ENCODE measurements at regions not wholly inside any gene's neighbourhood (a gene's known extent, or its start where the extent isn't known, plus 50 kb on each side); places are given as distances from the start of the nearest gene placed in this dataset.
"Not testable (repeated sequence)": the region's sequence is repeated elsewhere in the genome, so short reads cannot be mapped to it uniquely, and the experiment has no call there.

GRCh38 chr1:146369940-146370339 lies 141.1 kb upstream of the NOTCH2NLA start:
- H3K4me3 ChIP-seq (ENCODE audit: insufficient read depth, low read depth, low read length) = peak overlapping the region; percentile 22
- not testable (repeated sequence) for H3K4me1 ChIP-seq (ENCODE audit: control insufficient read depth, insufficient read depth, low read length); H3K36me3 ChIP-seq (ENCODE audit: control insufficient read depth, insufficient read depth, low read length); H3K9me3 ChIP-seq (ENCODE audit: control insufficient read depth, low read length); H3K27ac ChIP-seq (ENCODE audit: insufficient read depth, low read depth, low read length, poor library complexity, severe bottlenecking); H3K27me3 ChIP-seq (ENCODE audit: control insufficient read depth, insufficient read depth, low read length, poor library complexity, severe bottlenecking)
- 3% methylated on average over 19 of the region's 23 CpGs for WGBS, 2 experiments

GRCh38 chr1:146355373-146355772 lies 126.6 kb upstream of the NOTCH2NLA start:
- not testable (repeated sequence) for H3K4me1 ChIP-seq (ENCODE audit: control insufficient read depth, insufficient read depth, low read length); H3K36me3 ChIP-seq (ENCODE audit: control insufficient read depth, insufficient read depth, low read length); H3K4me3 ChIP-seq (ENCODE audit: insufficient read depth, low read depth, low read length); H3K27ac ChIP-seq (ENCODE audit: insufficient read depth, low read depth, low read length, poor library complexity, severe bottlenecking); H3K27me3 ChIP-seq (ENCODE audit: control insufficient read depth, insufficient read depth, low read length, poor library complexity, severe bottlenecking); H3K9me3 ChIP-seq (ENCODE audit: control insufficient read depth, low read length)

DNA sequence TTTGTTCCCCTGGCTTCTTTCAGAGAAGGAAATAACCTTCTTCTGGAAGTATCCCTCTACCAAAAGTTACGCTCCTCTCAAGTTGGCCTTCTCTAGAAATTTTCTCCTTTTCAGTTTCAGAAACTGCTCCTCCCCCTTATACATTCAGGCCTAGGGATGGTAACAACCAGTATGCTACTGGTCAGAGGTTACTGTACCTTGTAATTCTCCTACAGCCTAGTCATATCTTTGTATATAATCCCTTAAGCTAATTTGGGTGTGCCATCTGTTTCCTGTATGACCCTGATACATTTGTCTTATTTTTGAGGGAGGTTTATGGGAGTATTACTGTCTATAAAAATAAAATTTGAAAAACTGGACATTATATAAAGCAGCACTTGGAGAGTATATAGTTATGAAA lies 98.0 kb upstream of the NOTCH2NLA start:
- not testable (repeated sequence) for H3K27me3 ChIP-seq (ENCODE audit: control insufficient read depth, insufficient read depth, low read length, poor library complexity, severe bottlenecking); H3K27ac ChIP-seq (ENCODE audit: insufficient read depth, low read depth, low read length, poor library complexity, severe bottlenecking); H3K9me3 ChIP-seq (ENCODE audit: control insufficient read depth, low read length); H3K36me3 ChIP-seq (ENCODE audit: control insufficient read depth, insufficient read depth, low read length); H3K4me1 ChIP-seq (ENCODE audit: control insufficient read depth, insufficient read depth, low read length); H3K4me3 ChIP-seq (ENCODE audit: insufficient read depth, low read depth, low read length)
- no CpG with 5 or more reads among the region's 1 CpG for WGBS, 2 experiments

- not testable (repeated sequence) for H3K4me3 ChIP-seq (ENCODE audit: insufficient read depth, low read depth, low read length); H3K27me3 ChIP-seq (ENCODE audit: control insufficient read depth, insufficient read depth, low read length, poor library complexity, severe bottlenecking); H3K27ac ChIP-seq (ENCODE audit: insufficient read depth, low read depth, low read length, poor library complexity, severe bottlenecking); H3K9me3 ChIP-seq (ENCODE audit: control insufficient read depth, low read length); H3K4me1 ChIP-seq (ENCODE audit: control insufficient read depth, insufficient read depth, low read length); H3K36me3 ChIP-seq (ENCODE audit: control insufficient read depth, insufficient read depth, low read length)
- WGBS, 2 experiments = no CpG with 5 or more reads among the region's 2 CpGs
Measured at GRCh38 chr1:146324463-146324862, 95.6 kb upstream of the NOTCH2NLA start.

DNA sequence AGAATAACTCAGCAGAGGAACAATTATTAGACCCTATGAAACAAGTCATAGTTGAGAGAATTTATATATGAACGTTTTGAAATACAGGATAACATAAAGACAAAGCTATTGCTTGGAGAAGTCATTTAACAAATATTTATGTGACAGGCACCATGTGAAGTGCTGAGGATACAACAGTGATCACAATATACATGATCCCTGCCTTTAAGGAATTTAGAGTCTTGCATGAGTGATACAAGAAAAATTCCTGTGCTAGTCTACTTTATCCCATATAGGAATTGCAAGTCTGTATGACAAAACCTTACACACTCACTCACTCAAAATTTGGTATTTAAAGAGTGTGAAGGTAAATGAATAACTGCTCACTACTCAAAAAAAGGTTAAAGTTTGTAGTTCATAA lies 94.5 kb upstream of the NOTCH2NLA start:
- not testable (repeated sequence) for H3K36me3 ChIP-seq (ENCODE audit: control insufficient read depth, insufficient read depth, low read length); H3K27me3 ChIP-seq (ENCODE audit: control insufficient read depth, insufficient read depth, low read length, poor library complexity, severe bottlenecking); H3K4me3 ChIP-seq (ENCODE audit: insufficient read depth, low read depth, low read length); H3K27ac ChIP-seq (ENCODE audit: insufficient read depth, low read depth, low read length, poor library complexity, severe bottlenecking); H3K9me3 ChIP-seq (ENCODE audit: control insufficient read depth, low read length); H3K4me1 ChIP-seq (ENCODE audit: control insufficient read depth, insufficient read depth, low read length)
- no CpG with 5 or more reads among the region's 1 CpG for WGBS, 2 experiments

GRCh38 chr1:146322893-146323292 lies 94.1 kb upstream of the NOTCH2NLA start:
- H3K27me3 ChIP-seq (ENCODE audit: control insufficient read depth, insufficient read depth, low read length, poor library complexity, severe bottlenecking); H3K27ac ChIP-seq (ENCODE audit: insufficient read depth, low read depth, low read length, poor library complexity, severe bottlenecking): not testable (repeated sequence)

GRCh38 chr1:146318715-146319114 lies 89.9 kb upstream of the NOTCH2NLA start:
- H3K36me3 ChIP-seq (ENCODE audit: control insufficient read depth, insufficient read depth, low read length); H3K27me3 ChIP-seq (ENCODE audit: control insufficient read depth, insufficient read depth, low read length, poor library complexity, severe bottlenecking); H3K9me3 ChIP-seq (ENCODE audit: control insufficient read depth, low read length); H3K4me1 ChIP-seq (ENCODE audit: control insufficient read depth, insufficient read depth, low read length); H3K4me3 ChIP-seq (ENCODE audit: insufficient read depth, low read depth, low read length); H3K27ac ChIP-seq (ENCODE audit: insufficient read depth, low read depth, low read length, poor library complexity, severe bottlenecking): not testable (repeated sequence)
- WGBS, 2 experiments = no CpG with 5 or more reads among the region's 4 CpGs

More at GRCh38 chr1:146322893-146323292, 94.1 kb upstream of the NOTCH2NLA start:
- H3K4me1 ChIP-seq (ENCODE audit: control insufficient read depth, insufficient read depth, low read length); H3K9me3 ChIP-seq (ENCODE audit: control insufficient read depth, low read length); H3K36me3 ChIP-seq (ENCODE audit: control insufficient read depth, insufficient read depth, low read length); H3K4me3 ChIP-seq (ENCODE audit: insufficient read depth, low read depth, low read length): not testable (repeated sequence)
- WGBS, 2 experiments = 60% methylated on average over 1 of the region's 4 CpGs; no CpG with 5 or more reads in 1 of the 2 experiments

GRCh38 chr1:146317785-146318184 lies 89.0 kb upstream of the NOTCH2NLA start:
- not testable (repeated sequence) for H3K27ac ChIP-seq (ENCODE audit: insufficient read depth, low read depth, low read length, poor library complexity, severe bottlenecking); H3K27me3 ChIP-seq (ENCODE audit: control insufficient read depth, insufficient read depth, low read length, poor library complexity, severe bottlenecking); H3K9me3 ChIP-seq (ENCODE audit: control insufficient read depth, low read length); H3K4me3 ChIP-seq (ENCODE audit: insufficient read depth, low read depth, low read length); H3K4me1 ChIP-seq (ENCODE audit: control insufficient read depth, insufficient read depth, low read length); H3K36me3 ChIP-seq (ENCODE audit: control insufficient read depth, insufficient read depth, low read length)
- WGBS, 2 experiments = no CpG with 5 or more reads among the region's 1 CpG

DNA sequence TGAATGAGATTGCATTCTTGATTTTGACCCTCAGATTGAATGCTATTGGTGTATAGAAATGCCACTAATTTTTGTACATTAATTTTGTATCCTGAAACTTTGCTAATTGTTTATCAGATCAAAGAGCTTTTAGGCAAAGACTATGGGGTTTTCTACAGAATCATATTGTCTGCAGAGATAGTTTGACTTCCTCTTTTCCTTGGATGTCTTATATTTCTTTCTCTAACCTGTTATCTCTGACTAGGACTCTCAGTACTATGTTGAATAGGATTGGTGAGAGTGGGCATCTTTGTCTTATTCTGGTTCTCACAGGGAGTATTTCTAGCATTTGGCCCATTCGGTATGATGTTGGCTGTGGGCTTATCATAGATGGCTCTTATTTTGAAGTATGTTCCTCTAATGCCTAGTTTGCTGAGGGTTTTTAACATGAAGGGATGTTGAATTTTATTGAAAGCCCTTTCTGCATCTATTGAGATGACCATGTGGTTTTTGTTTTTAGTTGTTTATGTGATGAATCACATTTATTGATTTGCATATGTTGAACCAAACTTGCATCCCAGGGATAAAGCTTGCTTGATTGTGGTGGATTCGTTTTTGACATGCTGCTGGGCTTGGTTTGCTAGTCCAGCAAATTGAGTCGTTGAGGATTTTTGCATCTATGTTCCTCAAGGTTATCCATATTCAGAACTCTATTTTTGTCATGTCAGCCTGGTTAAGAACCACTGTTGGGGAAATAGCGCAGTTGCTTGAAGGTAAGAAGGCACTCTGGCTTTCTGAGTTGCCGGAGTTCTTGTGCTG lies 85.8 kb upstream of the NOTCH2NLA start:
- not testable (repeated sequence) for H3K36me3 ChIP-seq (ENCODE audit: control insufficient read depth, insufficient read depth, low read length); H3K4me3 ChIP-seq (ENCODE audit: insufficient read depth, low read depth, low read length); H3K9me3 ChIP-seq (ENCODE audit: control insufficient read depth, low read length); H3K4me1 ChIP-seq (ENCODE audit: control insufficient read depth, insufficient read depth, low read length); H3K27ac ChIP-seq (ENCODE audit: insufficient read depth, low read depth, low read length, poor library complexity, severe bottlenecking); H3K27me3 ChIP-seq (ENCODE audit: control insufficient read depth, insufficient read depth, low read length, poor library complexity, severe bottlenecking)
- WGBS, 2 experiments = no CpG with 5 or more reads among the region's 5 CpGs

DNA sequence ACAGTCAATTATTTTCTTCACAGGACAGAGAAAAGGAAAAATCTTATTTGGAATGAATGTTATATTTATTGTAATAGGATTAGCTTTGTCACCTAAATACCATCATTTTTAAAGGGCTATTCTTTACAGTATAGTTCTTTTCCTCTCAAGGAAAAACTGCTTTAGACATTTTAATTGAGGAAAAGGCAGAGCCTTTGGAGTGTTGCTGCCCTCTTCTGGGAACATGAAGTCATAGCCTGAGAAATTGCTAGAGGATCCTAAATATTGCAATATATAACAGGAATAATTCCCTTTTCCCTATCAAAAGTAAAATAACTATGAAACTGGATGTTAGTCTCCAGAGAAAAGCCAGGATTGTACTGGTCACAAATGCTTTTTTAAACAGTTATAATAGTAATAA lies 81.8 kb upstream of the NOTCH2NLA start:
- H3K27ac ChIP-seq (ENCODE audit: insufficient read depth, low read depth, low read length, poor library complexity, severe bottlenecking); H3K9me3 ChIP-seq (ENCODE audit: control insufficient read depth, low read length); H3K4me3 ChIP-seq (ENCODE audit: insufficient read depth, low read depth, low read length): not testable (repeated sequence)

DNA sequence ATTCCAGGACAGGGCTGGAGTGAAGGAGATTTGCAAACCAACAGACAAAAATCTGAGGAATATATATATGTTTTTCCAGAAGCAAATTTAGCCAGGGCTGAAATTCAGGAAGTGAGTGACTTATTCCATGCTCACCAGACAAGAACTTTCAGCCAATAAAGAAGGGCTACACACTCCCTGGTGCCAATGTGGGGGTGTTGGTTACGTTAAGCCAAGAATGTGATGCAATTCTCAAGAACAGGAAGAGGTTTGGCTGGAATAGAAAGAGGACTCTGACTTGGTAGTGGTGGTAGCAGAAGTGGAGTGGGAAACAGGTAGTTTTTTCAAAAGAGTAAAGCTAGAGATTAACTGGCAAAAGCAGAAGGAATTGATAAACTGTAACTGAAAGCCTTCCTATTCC lies 80.6 kb upstream of the NOTCH2NLA start:
- H3K4me3 ChIP-seq (ENCODE audit: insufficient read depth, low read depth, low read length); H3K9me3 ChIP-seq (ENCODE audit: control insufficient read depth, low read length); H3K4me1 ChIP-seq (ENCODE audit: control insufficient read depth, insufficient read depth, low read length); H3K36me3 ChIP-seq (ENCODE audit: control insufficient read depth, insufficient read depth, low read length); H3K27me3 ChIP-seq (ENCODE audit: control insufficient read depth, insufficient read depth, low read length, poor library complexity, severe bottlenecking); H3K27ac ChIP-seq (ENCODE audit: insufficient read depth, low read depth, low read length, poor library complexity, severe bottlenecking): not testable (repeated sequence)
- no CpG with 5 or more reads among the region's 1 CpG for WGBS, 2 experiments

More for the DNA sequence above, 81.8 kb upstream of the NOTCH2NLA start:
- H3K4me1 ChIP-seq (ENCODE audit: control insufficient read depth, insufficient read depth, low read length); H3K27me3 ChIP-seq (ENCODE audit: control insufficient read depth, insufficient read depth, low read length, poor library complexity, severe bottlenecking); H3K36me3 ChIP-seq (ENCODE audit: control insufficient read depth, insufficient read depth, low read length): not testable (repeated sequence)

Measured in ectodermal cell (in vitro differentiated cells).